Hematopoietic multipotent progenitor cell treated with erythropoietin and hydrocortisone succinate and interleukin-3 and kit ligand, for 4 days (in vitro differentiated cells): ENCODE measurements at regions not wholly inside any gene's neighbourhood (a gene's known extent, or its start where the extent isn't known, plus 50 kb on each side); places are given as distances from the start of the nearest gene placed in this dataset.

ENCODE experiments used
- DNase-seq: peaks from one replicate; pipeline ENCODE4 v3.0.0-alpha.2; 2015

DNA sequence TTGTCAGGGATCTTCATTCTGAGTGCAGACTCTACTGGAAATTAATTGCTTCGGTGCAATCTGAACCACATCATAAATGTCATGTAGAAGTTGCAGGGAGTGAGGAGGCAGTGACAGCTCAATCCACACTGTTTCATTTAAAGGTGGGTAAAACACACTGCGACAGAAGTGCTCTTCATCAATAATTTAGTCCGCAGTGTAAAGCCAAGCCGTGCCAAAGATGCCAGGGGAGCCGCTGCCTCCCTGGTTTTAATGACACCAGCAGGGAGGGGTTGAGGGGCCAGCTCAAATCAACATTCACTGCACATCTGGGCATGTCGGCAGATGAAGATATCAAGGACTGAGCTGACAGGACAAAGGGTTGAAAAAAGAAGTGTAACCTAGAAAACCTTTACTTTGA lies 305.7 kb upstream of the VRK2 start:
- no peak for DNase-seq

GRCh38 chr2:57753636-57754035 lies 293.0 kb upstream of the VRK2 start:
- no peak for DNase-seq

GRCh38 chr2:57758686-57759085 lies 287.9 kb upstream of the VRK2 start:
- peak; percentile 11 for DNase-seq

DNA sequence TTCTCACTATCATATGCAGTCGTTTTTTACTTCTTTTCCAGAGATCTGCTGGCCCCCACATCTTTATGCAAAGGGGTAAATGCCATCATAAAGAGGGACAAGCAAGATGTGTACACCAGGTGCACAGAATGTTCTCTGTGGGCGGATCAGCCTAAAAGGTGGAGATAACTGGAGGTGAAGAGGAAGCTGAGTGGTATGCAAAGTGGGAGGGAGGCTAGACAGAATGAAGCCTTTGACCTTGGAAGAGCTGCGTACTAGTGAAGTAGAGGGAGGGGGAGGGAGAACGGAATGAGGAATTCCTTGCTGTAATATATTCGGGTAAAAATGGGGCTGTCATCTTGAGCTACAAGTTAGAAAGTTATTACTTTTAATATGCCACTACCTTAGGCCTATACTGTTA lies 287.5 kb upstream of the VRK2 start:
- DNase-seq = no peak

- peak; percentile 89 for DNase-seq
Measured at GRCh38 chr2:57759822-57760300, 286.7 kb upstream of the VRK2 start.

GRCh38 chr2:57760381-57760801 lies 286.2 kb upstream of the VRK2 start:
- DNase-seq = peak; percentile 52

GRCh38 chr2:57776916-57777315 lies 269.7 kb upstream of the VRK2 start:
- DNase-seq = peak; percentile 84

GRCh38 chr2:57782587-57782986 lies 264.0 kb upstream of the VRK2 start:
- DNase-seq = no peak

DNA sequence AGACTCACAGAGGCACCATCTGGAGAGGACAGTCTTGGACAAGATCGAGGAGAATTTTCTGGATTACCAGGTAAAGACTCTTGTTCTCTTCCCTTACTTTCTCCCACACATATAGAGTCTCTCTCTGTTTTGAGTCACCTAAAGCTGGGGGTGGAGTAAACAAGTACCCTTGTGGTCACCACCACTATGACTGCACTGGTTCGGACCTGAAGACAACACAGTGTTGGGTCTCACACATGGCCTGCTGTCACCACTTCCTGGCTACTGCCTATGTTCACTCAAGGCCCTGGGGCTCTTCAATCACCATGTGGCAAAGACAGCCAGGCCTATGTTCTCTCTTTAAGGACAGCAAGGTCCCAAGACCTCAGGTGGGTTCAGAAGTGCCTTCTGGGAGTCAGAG lies 253.3 kb upstream of the VRK2 start:
- DNase-seq = no peak

- no peak for DNase-seq
Measured at GRCh38 chr2:57796527-57796926, 250.1 kb upstream of the VRK2 start.

DNA sequence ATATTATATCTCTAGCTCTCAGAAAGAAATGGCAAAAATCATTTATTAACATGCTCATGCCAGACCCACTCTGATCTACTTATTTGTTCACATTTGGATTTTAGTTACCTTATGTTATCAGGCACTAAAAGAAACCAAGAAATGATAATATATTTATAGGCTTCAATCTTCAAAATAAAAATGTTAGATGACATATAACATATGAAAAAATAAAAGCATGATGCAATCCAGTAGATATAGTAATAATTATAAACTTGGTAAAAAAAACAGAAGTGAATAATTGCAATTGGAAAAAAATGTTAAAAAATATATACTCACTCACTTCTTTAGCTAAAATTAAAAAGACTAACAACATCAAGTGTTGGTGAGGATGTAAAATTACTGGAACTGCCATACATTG lies 248.3 kb upstream of the VRK2 start:
- no peak for DNase-seq

GRCh38 chr2:57802243-57802642 lies 244.4 kb upstream of the VRK2 start:
- no peak for DNase-seq

DNA sequence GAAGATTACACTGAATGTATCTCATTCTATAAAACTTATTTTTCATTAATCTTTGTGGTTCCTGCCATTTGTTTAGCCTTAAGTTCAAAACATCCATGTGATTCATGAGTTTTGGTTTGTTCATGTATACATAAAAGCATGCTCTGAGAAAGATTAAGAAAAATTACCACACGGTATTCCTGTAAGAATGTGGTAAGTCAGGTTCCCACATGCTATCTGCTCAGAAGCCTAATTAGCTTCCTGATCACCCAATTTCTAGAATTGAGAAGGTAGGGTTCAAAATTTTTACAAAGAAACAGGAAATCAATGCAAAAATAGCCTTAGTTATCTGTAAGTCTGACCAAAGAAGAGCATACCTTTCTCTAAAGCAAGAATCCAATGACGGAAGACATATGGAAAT lies 241.6 kb upstream of the VRK2 start:
- DNase-seq = no peak

GRCh38 chr2:57806449-57806968 lies 240.1 kb upstream of the VRK2 start:
- no peak for DNase-seq

DNA sequence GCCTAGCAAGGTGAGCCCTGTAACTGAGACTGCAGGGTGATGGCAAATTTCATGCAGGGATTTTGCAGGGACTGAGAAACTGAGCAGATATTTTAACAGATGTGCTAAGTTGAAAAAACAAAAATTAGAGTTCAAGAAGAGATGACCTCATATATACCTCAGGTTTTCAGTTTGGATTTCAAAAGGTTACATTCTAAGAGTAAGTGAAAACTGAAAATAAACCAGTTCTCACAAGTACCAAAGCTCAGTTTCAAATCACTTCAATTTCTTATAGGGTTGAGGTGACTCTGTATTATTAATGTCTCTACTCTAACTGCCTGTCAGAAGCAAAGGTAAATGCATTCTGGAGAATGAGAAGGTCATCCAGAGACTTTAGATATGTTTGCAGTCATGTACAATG lies 237.4 kb upstream of the VRK2 start:
- DNase-seq = no peak

DNA sequence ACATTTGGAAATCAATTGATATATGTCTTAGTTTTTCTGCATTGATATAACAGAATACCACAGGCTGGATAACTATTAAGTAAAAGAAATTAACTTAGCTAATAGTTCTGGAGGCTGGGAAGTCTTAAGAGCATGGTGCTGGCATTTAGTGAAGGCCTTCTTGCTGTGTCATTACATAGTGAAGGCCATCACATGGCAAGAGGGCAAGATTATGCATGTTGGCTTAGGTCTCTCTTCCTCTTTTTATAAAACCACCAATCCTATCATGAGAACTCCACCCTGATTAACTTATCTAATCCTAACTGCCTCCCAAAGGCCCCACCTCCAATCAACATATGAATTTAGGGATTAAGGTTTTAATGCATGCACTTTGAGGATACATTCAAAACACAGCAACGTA lies 225.5 kb upstream of the VRK2 start:
- peak; percentile 69 for DNase-seq

- no peak for DNase-seq
Measured at GRCh38 chr2:57828221-57828620, 218.4 kb upstream of the VRK2 start.

DNA sequence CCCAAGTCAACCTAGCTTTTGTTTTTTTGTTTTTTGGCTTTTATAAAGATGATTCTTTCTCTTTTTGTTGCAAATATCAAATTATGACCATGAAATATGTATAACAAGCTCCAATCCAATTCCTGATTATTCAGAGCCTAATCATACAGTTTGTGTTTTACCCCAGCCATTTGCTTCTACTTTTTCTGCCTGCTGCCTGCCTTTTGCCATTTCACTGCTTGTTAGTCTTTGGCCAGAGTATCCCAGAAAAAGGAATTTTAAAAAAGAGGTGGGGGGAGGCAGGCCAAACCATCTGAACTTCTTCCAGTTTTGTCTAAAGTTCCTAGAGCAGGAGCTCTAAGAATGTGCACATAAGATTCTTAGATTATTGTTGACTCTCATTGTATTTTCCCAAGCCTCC lies 211.9 kb upstream of the VRK2 start:
- DNase-seq = no peak

DNA sequence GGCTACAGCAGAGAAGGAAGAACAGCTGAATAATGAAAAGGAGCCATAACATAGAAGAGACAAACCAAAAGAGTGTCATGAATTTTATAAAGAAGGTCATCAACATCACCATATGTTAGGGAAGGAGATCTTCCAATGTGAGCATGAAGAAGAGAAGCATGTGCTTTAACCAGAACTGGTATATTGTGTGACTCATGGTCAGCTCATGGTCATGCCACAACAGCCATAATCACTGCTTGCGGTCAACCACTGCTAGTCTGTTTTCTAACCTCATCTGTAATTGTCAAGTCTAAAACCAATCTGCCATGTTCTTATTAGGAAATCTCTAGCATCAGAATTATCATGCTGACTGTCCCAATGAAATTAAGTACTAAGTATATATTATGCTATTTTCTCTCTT lies 204.1 kb upstream of the VRK2 start:
- DNase-seq = peak; percentile 1

GRCh38 chr2:57843158-57843557 lies 203.4 kb upstream of the VRK2 start:
- no peak for DNase-seq

DNA sequence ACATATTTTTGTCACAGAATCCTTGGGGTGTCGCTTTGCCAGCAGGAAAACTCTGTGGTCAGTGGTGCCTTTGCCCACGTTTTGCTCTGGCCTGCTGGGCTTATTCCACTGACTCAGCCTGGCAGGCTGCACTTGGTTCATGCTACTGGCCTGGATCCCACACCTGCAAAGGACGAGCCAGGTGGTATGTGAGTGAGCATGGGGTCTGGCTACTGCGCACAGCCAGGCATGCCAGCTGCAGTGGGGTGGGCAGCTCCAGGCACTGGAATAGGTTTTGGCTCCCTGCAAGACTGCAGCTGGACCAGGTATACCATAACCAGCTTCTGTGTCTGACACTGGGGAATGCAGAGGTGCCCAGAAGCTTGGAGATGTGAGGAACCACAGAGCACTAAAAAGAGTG lies 197.9 kb upstream of the VRK2 start:
- no peak for DNase-seq

GRCh38 chr2:57849843-57850242 lies 196.8 kb upstream of the VRK2 start:
- DNase-seq = no peak

DNA sequence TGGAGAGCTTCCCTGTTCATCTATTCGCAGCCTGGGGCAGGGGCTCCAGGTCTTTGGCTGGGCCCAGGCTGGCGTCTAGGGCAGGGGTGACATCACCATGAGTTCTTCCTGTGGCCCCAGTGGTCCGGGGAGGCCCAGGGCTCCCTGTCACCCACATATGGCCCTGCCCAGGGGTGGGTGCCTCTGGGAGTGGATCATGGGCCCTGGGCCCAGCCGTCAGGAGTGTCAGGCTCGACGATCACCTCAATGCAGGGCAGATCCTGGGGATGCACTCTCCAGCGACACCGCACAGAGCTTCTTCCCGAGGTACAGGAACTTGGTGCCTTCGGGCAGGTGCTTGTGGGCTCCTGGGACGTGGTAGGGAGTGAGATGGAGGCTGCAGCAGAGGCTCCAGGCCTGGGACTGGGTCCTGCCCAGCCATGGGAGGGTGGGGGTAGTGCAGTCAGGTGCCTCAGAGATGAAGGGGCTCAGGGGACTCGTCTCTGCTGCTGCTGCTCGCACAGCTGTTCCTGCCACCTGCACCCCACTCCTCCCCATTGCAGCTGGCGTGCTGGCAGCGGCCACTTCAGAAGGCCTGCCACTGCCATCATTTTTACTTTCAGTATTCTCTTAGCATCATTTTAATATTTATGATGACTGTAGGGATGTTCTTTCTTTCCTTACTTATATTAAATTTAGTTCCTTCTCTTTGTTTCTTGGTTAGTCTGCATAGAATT lies 196.0 kb upstream of the VRK2 start:
- no peak for DNase-seq

- DNase-seq = no peak
Measured at GRCh38 chr2:57855212-57855611, 191.4 kb upstream of the VRK2 start.

DNA sequence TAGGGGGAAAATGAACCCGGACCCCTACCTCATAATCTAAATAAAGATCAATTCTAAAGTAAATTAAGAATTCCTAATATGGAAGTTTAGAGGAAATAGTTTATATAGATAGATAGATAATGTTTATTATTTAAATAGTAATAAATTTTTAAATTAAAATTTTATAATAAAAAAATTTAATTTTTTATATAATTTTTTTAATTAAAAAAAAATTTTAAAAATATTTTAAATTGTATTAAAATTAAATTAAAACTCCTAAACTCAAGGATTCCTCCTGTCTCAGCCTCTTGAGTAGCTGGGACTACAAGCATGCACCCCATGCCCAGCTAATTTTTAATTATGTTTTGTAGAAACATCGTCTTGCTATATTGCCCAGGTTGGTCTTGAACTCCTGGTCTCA lies 186.9 kb upstream of the VRK2 start:
- no peak for DNase-seq
